ENCODE measurements at regions not wholly inside any gene's neighbourhood (a gene's known extent, or its start where the extent isn't known, plus 50 kb on each side); places are given as distances from the start of the nearest gene placed in this dataset.

GRCh38 chr2:172372436-172372835, 55.0 kb upstream of the ITGA6 start:
- TF ChIP-seq SIN3A (IDR thresholded peaks at IDR 0.05; ENCODE audit: borderline replicate concordance, insufficient read depth, low read depth, low read length) (no peak), CTCF (IDR thresholded peaks at IDR 0.05) (no peak), REST (IDR thresholded peaks at IDR 0.05; ENCODE audit: insufficient read depth in 1 of 2, low read depth in 2 of 2, low read length in 1 of 2) (no peak)

Data from Panc1 (cell line).